ENCODE measurements at regions not wholly inside any gene's neighbourhood (a gene's known extent, or its start where the extent isn't known, plus 50 kb on each side); places are given as distances from the start of the nearest gene placed in this dataset.

DNA sequence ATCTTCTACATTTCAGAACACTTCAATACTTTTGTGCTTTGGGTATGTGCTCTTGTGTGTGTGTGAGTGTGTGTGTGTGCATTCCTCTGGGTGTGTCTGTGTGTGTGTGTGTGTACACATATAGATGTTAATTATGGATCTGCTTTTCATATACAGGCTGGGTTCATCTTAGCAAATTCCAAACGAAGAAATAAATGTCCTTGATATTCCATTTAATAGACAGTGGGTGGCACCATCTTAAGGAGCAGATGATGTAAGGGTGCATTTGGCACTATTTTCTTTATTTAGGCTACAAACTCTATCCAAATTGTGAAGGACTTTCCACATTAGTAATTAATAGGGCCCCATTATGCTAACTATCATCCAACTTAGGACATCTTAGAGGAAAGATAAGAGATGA is 425.8 kb upstream of the POU3F3 start:
- TF ChIP-seq ZBTB7A (tag by site-specific recombination; IDR thresholded peaks at IDR 0.05; ENCODE audit: low read depth) (no peak), ZNF274 (IDR thresholded peaks at IDR 0.05; ENCODE audit: low read length) (no peak), ZNF274 (tag by site-specific recombination; IDR thresholded peaks at IDR 0.05; ENCODE audit: borderline replicate concordance) (no peak), ZNF423 (tag by site-specific recombination; IDR thresholded peaks at IDR 0.05) (no peak), SP3 (tag by site-specific recombination; IDR thresholded peaks at IDR 0.05) (no peak), ZNF121 (tag by site-specific recombination; IDR thresholded peaks at IDR 0.05) (no peak), KLF7 (tag by site-specific recombination; IDR thresholded peaks at IDR 0.05; ENCODE audit: borderline replicate concordance) (no peak), ZNF549 (tag by site-specific recombination; IDR thresholded peaks at IDR 0.05) (no peak), ZNF777 (tag by site-specific recombination; IDR thresholded peaks at IDR 0.05; ENCODE audit: borderline replicate concordance) (no peak), ZBTB17 (tag by site-specific recombination; IDR thresholded peaks at IDR 0.05) (no peak), ZNF629 (tag by site-specific recombination; IDR thresholded peaks at IDR 0.05) (no peak)
- TF ChIP-seq, protein P1, sequence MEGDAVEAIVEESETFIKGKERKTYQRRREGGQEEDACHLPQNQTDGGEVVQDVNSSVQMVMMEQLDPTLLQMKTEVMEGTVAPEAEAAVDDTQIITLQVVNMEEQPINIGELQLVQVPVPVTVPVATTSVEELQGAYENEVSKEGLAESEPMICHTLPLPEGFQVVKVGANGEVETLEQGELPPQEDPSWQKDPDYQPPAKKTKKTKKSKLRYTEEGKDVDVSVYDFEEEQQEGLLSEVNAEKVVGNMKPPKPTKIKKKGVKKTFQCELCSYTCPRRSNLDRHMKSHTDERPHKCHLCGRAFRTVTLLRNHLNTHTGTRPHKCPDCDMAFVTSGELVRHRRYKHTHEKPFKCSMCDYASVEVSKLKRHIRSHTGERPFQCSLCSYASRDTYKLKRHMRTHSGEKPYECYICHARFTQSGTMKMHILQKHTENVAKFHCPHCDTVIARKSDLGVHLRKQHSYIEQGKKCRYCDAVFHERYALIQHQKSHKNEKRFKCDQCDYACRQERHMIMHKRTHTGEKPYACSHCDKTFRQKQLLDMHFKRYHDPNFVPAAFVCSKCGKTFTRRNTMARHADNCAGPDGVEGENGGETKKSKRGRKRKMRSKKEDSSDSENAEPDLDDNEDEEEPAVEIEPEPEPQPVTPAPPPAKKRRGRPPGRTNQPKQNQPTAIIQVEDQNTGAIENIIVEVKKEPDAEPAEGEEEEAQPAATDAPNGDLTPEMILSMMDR (tag by site-specific recombination; IDR thresholded peaks at IDR 0.05), result no peak
- TF ChIP-seq, protein P2, sequence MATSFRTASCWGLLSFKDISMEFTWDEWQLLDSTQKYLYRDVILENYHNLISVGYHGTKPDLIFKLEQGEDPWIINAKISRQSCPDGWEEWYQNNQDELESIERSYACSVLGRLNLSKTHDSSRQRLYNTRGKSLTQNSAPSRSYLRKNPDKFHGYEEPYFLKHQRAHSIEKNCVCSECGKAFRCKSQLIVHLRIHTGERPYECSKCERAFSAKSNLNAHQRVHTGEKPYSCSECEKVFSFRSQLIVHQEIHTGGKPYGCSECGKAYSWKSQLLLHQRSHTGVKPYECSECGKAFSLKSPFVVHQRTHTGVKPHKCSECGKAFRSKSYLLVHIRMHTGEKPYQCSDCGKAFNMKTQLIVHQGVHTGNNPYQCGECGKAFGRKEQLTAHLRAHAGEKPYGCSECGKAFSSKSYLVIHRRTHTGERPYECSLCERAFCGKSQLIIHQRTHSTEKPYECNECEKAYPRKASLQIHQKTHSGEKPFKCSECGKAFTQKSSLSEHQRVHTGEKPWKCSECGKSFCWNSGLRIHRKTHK (tag by site-specific recombination; IDR thresholded peaks at IDR 0.05), result no peak
- TF ChIP-seq, protein P3, sequence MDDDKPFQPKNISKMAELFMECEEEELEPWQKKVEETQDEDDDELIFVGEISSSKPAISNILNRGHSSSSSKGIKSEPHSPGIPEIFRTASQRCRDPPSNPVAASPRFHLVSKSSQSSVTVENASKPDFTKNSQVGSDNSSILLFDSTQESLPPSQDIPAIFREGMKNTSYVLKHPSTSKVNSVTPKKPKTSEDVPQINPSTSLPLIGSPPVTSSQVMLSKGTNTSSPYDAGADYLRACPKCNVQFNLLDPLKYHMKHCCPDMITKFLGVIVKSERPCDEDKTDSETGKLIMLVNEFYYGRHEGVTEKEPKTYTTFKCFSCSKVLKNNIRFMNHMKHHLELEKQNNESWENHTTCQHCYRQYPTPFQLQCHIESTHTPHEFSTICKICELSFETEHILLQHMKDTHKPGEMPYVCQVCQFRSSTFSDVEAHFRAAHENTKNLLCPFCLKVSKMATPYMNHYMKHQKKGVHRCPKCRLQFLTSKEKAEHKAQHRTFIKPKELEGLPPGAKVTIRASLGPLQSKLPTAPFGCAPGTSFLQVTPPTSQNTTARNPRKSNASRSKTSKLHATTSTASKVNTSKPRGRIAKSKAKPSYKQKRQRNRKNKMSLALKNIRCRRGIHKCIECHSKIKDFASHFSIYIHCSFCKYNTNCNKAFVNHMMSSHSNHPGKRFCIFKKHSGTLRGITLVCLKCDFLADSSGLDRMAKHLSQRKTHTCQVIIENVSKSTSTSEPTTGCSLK (tag by site-specific recombination; IDR thresholded peaks at IDR 0.05), result no peak
